GM12878 (cell line): ENCODE measurements at regions not wholly inside any gene's neighbourhood (a gene's known extent, or its start where the extent isn't known, plus 50 kb on each side); places are given as distances from the start of the nearest gene placed in this dataset.
A peak's percentile ranks its signal among the peaks of the same experiment; 100 is the strongest.
"Not testable (repeated sequence)": the region's sequence is repeated elsewhere in the genome, so short reads cannot be mapped to it uniquely, and the experiment has no call there.

Experiments used
- ATAC-seq: fragments of 200-7000 bp; cut with Tn5 transposase; 3 replicates; pipeline ENCODE4 v1.9.1; 2020; ENCODE audit warnings: mild to moderate bottlenecking, moderate library complexity
- BruUV-seq: library from RNA; stranded (reverse); fragments of 400-500 nt; replicated peaks from 2 replicates; lab custom pipeline; 2021; lab: Mats Ljungman, UMichigan
- CTCF ChIA-PET: fragments of 300-600 bp; sonication (Branson Sonifier 250); formaldehyde crosslinking; extraction: SDS; loops from one replicate; lab custom pipeline; 2021; ENCODE audit warnings: inconsistent platforms; lab: Yijun Ruan, JAX
- POLR2A ChIA-PET: fragments of 350-600 bp; formaldehyde crosslinking; extraction: SDS; loops from one replicate; lab custom pipeline; 2021; ENCODE audit warnings: inconsistent platforms; lab: Charles Lee
- RAD21 ChIA-PET: fragments of 300-600 bp; sonication (Branson Sonifier 250); formaldehyde crosslinking; loops from one replicate; lab custom pipeline; 2023; ENCODE audit warnings: antibody characterized with exemption; ENCODE audit not compliant: unreplicated experiment; lab: Charles Lee
- SMC1A ChIA-PET: fragments of 300-600 bp; sonication (Branson Sonifier 250); formaldehyde crosslinking; loops from one replicate; lab custom pipeline; 2023; ENCODE audit not compliant: unreplicated experiment, uncharacterized antibody; lab: Charles Lee
- DNase-seq: peaks from one replicate; pipeline ENCODE4 v3.0.0-alpha.2; 2011; ENCODE audit warnings: low read depth, low spot score
- FAIRE-seq: peaks from 3 replicates; lab custom pipeline; 2011; peaks lifted over from hg19 to GRCh38; lab: Jason Lieb, UNC
- H2AFZ ChIP-seq: 2 replicates; pipeline ENCODE4 v1.6.0; 2011; ENCODE audit warnings: low read depth, low read length, control low read depth; ENCODE audit not compliant: control insufficient read depth
- H3K27ac ChIP-seq: 2 replicates; pipeline ENCODE4 v1.5.1; 2011; ENCODE audit warnings: control low read depth; ENCODE audit not compliant: control insufficient read depth, insufficient read depth
- H3K27me3 ChIP-seq, 2 experiments: replicated peaks in 1 of 2; 2 replicates each; pipeline versions ENCODE4 v1.6.0 to v1.6.1; 2011; ENCODE audit warnings: low read length in 1 of 2; ENCODE audit not compliant: control insufficient read depth in 2 of 2, insufficient read depth in 2 of 2
- H3K36me3 ChIP-seq, 2 experiments: 2 replicates each; pipeline ENCODE4 v1.5.1; 2011; ENCODE audit warnings: low read length in 1 of 2; ENCODE audit not compliant: control insufficient read depth in 2 of 2, insufficient read depth in 2 of 2
- H3K4me1 ChIP-seq: 2 replicates; pipeline ENCODE4 v1.6.1; 2011; ENCODE audit warnings: mild to moderate bottlenecking, low read length, moderate library complexity, mixed read lengths; ENCODE audit not compliant: control insufficient read depth, insufficient read depth
- H3K4me2 ChIP-seq: 2 replicates; pipeline ENCODE4 v1.6.0; 2011; ENCODE audit warnings: control low read depth; ENCODE audit not compliant: control insufficient read depth, insufficient read depth
- H3K4me3 ChIP-seq: fragments of 200-600 bp; sonication (generic); 2 replicates; pipeline ENCODE4 v1.5.1; 2016
- H3K79me2 ChIP-seq: 2 replicates; pipeline ENCODE4 v1.6.0; 2011; ENCODE audit warnings: low read length; ENCODE audit not compliant: control insufficient read depth, insufficient read depth
- H3K9ac ChIP-seq: 2 replicates; pipeline ENCODE4 v1.8.0; 2011; ENCODE audit warnings: low read length, control low read depth, mixed read lengths; ENCODE audit not compliant: control insufficient read depth, insufficient read depth
- H3K9me3 ChIP-seq: replicated peaks from 3 replicates; pipeline ENCODE4 v1.5.1; 2011; ENCODE audit warnings: mild to moderate bottlenecking, low read length; ENCODE audit not compliant: control insufficient read depth, insufficient read depth
- H4K20me1 ChIP-seq: 2 replicates; pipeline ENCODE4 v1.6.0; 2011; ENCODE audit not compliant: control insufficient read depth, insufficient read depth
- SMC3 ChIP-seq: IDR thresholded peaks from 2 replicates; pipeline ENCODE4 v1.6.1; 2011; ENCODE audit warnings: low read length, improper control_type of control experiment, borderline replicate concordance
- SPI1 ChIP-seq: IDR thresholded peaks from 2 replicates; pipeline ENCODE4 v1.6.1; 2011; ENCODE audit warnings: low read depth, mild to moderate bottlenecking, low read length, moderate library complexity, borderline replicate concordance; ENCODE audit not compliant: insufficient read depth
- WGBS: methylation state at CpG from one replicate; pipeline ENCODE4 v1.1.6; 2016; ENCODE audit warnings: low lambda C conversion rate; ENCODE audit not compliant: insufficient replicate concordance, insufficient coverage; ENCODE audit errors: missing lambda C conversion rate; 5-methylcytosine and 5-hydroxymethylcytosine counted together
- in situ Hi-C: fragments of 300-500 bp; cut with MboI; formaldehyde crosslinking; loops from 9 replicates; pipeline ENCODE4 v1.14.3; 2018; ENCODE audit warnings: mixed read lengths
- intact Hi-C: fragments of 100-400 bp; cut with micrococcal nuclease; formaldehyde crosslinking; loops from one replicate; pipeline ENCODE4 v1.14.2; 2022; ENCODE audit not compliant: unreplicated experiment
- TF ChIP-seq, protein P1 (sequence below), 3 experiments: IDR thresholded peaks in 2 of 3; conservative IDR thresholded peaks in 1 of 3; 2 replicates each; pipeline ENCODE4 v1.5.1; 2011; ENCODE audit warnings: low read depth in 3 of 3, low read length in 3 of 3, mild to moderate bottlenecking in 3 of 3, control low read depth in 2 of 3, moderate library complexity in 2 of 3, inconsistent platforms in 1 of 3, mixed read lengths in 1 of 3; ENCODE audit not compliant: control insufficient read depth in 2 of 3, insufficient read depth in 1 of 3; ENCODE audit errors: extremely low read depth in 1 of 3

- Histone ChIP-seq H3K4me2 (no peak overlapping the region), H3K27me3 (no peaks in the 10 kb centered on the region), H3K9ac (no peak overlapping the region), H3K36me3 (no peaks in the 10 kb centered on the region), H3K27ac (no peak overlapping the region), H3K4me1 (no peaks in the 10 kb centered on the region), H3K79me2 (no peaks in the 10 kb centered on the region), H3K4me3 (no peak overlapping the region), H3K9me3 (no peaks in the 10 kb centered on the region), H4K20me1 (no peaks in the 10 kb centered on the region), H2AFZ (no peak overlapping the region)
- RAD21 ChIA-PET = no interaction called here
- POLR2A ChIA-PET = no interaction called here
- in situ Hi-C loops = no loop called here
- 6% methylated on average over 2 of the region's 2 CpGs for WGBS
- DNase-seq (no peak), FAIRE-seq (no peak), ATAC-seq (no peak)
- CTCF ChIA-PET = interaction anchor here (1.0 kb wide), 1 partner anchor 177 kb away, joined by 3 read pairs; no protein-coding TSS in a partner anchor
- BruUV-seq = no TSS peak
- TF ChIP-seq SPI1 (no peak), SMC3 (peak; percentile 39; the same call in 1 of the 2 replicates)
- TF ChIP-seq, protein P1, sequence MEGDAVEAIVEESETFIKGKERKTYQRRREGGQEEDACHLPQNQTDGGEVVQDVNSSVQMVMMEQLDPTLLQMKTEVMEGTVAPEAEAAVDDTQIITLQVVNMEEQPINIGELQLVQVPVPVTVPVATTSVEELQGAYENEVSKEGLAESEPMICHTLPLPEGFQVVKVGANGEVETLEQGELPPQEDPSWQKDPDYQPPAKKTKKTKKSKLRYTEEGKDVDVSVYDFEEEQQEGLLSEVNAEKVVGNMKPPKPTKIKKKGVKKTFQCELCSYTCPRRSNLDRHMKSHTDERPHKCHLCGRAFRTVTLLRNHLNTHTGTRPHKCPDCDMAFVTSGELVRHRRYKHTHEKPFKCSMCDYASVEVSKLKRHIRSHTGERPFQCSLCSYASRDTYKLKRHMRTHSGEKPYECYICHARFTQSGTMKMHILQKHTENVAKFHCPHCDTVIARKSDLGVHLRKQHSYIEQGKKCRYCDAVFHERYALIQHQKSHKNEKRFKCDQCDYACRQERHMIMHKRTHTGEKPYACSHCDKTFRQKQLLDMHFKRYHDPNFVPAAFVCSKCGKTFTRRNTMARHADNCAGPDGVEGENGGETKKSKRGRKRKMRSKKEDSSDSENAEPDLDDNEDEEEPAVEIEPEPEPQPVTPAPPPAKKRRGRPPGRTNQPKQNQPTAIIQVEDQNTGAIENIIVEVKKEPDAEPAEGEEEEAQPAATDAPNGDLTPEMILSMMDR (IDR thresholded peaks at IDR 0.05 in 2 of 3, conservative IDR thresholded peaks at IDR 0.05 in 1 of 3; ENCODE audit: control insufficient read depth in 2 of 3, extremely low read depth in 1 of 3, insufficient read depth in 1 of 3, low read depth in 3 of 3, low read length in 3 of 3) = peak; percentile 45 to 50 (median 45); a peak in 5 of 6 replicates
- intact Hi-C loops = loop anchor here (1.0 kb wide), 1 partner anchor 176 kb away; no protein-coding TSS in a partner anchor
- SMC1A ChIA-PET = no interaction called here
Measured at GRCh38 chr15:98085003-98085639, 124.6 kb downstream of the ARRDC4 start.

DNA sequence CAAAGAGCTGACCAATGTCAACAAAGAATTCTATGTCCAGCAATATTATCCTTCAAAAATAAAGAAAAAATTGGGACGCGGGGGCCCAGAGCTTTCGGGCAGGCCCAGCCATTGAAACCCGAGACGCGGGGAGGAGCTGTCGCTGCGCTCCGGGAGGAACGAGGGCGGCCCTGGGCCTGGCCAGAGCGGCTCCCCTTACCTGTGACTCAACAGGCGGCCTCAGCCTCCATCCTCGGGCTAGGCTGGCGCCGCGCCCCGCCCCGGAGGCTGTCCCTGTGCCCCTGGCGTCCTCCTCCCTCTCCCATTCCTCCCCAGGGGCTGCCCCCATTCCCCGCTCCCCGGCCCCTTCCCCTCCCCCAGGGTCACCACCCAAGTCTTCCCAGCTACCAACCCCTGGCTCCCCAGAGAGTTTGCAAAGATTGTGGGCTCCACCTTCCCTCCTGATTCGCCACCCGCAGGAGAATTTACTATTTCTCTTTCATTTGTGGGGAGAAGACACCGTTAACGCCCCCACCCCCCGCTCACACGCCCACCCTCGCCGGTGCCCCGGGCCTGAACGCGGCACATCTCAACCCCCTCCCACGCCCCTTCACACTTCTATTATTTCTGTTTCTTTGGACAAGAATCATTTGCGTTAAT, 127.9 kb downstream of the ARRDC4 start:
- POLR2A ChIA-PET, H3K9me3 ChIP-seq, RAD21 ChIA-PET, H3K27me3 ChIP-seq, H3K27ac ChIP-seq, intact Hi-C loops, SMC1A ChIA-PET, H3K9ac ChIP-seq, DNase-seq, H2AFZ ChIP-seq, BruUV-seq, H4K20me1 ChIP-seq, H3K4me2 ChIP-seq, FAIRE-seq, H3K36me3 ChIP-seq, H3K4me3 ChIP-seq, CTCF ChIA-PET, in situ Hi-C loops, H3K79me2 ChIP-seq, H3K4me1 ChIP-seq: not testable (repeated sequence)
- peak; percentile 100 for ATAC-seq
- WGBS = 60% methylated on average over 22 of the region's 35 CpGs

DNA sequence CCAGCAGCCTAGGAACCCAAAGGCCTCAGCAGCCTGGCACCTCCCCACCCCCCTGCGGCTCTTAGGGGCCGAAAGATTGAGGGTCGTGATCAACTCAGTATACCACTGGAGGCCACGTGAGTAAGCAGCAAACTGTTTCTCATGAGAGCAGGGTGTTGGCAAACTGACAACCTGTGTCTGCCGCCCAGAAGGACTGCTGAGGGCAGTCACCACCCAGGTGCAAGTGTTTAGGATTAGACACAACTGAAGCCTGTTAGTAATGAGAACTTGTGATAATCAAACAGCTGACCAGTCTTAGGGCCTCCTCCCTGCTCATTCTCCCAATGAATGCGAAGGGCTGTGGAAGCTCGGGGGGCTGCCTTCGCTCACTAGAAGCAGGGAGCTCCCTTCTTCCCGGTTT, 128.8 kb downstream of the ARRDC4 start:
- intact Hi-C loops, in situ Hi-C loops, H3K4me3 ChIP-seq, H3K4me2 ChIP-seq, SMC1A ChIA-PET, H3K9me3 ChIP-seq, H3K9ac ChIP-seq, H3K36me3 ChIP-seq, H4K20me1 ChIP-seq, FAIRE-seq, DNase-seq, H3K79me2 ChIP-seq, H3K4me1 ChIP-seq, H2AFZ ChIP-seq, POLR2A ChIA-PET, H3K27ac ChIP-seq, RAD21 ChIA-PET, BruUV-seq, H3K27me3 ChIP-seq, CTCF ChIA-PET: not testable (repeated sequence)
- peak; percentile 40 for ATAC-seq
- 38% methylated on average over 1 of the region's 9 CpGs for WGBS
